Mesodermal cell (in vitro differentiated cells): ENCODE measurements at regions not wholly inside any gene's neighbourhood (a gene's known extent, or its start where the extent isn't known, plus 50 kb on each side); places are given as distances from the start of the nearest gene placed in this dataset.
"Not testable (repeated sequence)": the region's sequence is repeated elsewhere in the genome, so short reads cannot be mapped to it uniquely, and the experiment has no call there.

Source experiments
- H3K27ac ChIP-seq: 2 replicates; pipeline ENCODE4 v1.7.0; 2013; ENCODE audit warnings: mild to moderate bottlenecking, low read depth, low read length, moderate library complexity; ENCODE audit not compliant: severe bottlenecking
- H3K36me3 ChIP-seq: 2 replicates; pipeline ENCODE4 v1.7.1; 2013; ENCODE audit warnings: mild to moderate bottlenecking, low read length, moderate library complexity; ENCODE audit not compliant: control insufficient read depth, insufficient read depth
- H3K4me1 ChIP-seq: one replicate; pipeline ENCODE4 v1.7.1; 2013; ENCODE audit warnings: mild to moderate bottlenecking, low read length; ENCODE audit not compliant: insufficient read depth, control insufficient read depth, poor library complexity, severe bottlenecking
- H3K4me3 ChIP-seq: 2 replicates; pipeline ENCODE4 v1.7.0; 2013; ENCODE audit warnings: low read length, control low read depth, mild to moderate bottlenecking; ENCODE audit not compliant: insufficient read depth, poor library complexity, severe bottlenecking; ENCODE audit errors: extremely low read depth
- H3K9me3 ChIP-seq: 2 replicates; pipeline ENCODE4 v1.7.1; 2013; ENCODE audit warnings: mild to moderate bottlenecking, low read length, moderate library complexity; ENCODE audit not compliant: control insufficient read depth
- WGBS, 2 experiments: methylation state at CpG; one replicate each; pipeline ENCODE4 v1.1.5; 2013; ENCODE audit warnings: missing lambda C conversion rate in 2 of 2; ENCODE audit not compliant: insufficient coverage in 2 of 2; 5-methylcytosine and 5-hydroxymethylcytosine counted together

GRCh38 chr5:82595113-82595512 is 317.0 kb upstream of the RPS23 start:
- Histone ChIP-seq H3K4me1 (no peaks in the 10 kb centered on the region), H3K27ac (no peak overlapping the region), H3K9me3 (no peaks in the 10 kb centered on the region), H3K4me3 (no peak overlapping the region), H3K36me3 (no peaks in the 10 kb centered on the region)
- 80 to 85% methylated on average over 2 of the region's 4 CpGs for WGBS, 2 experiments

GRCh38 chr5:82594097-82594496 is 315.9 kb upstream of the RPS23 start:
- no peak overlapping the region for H3K27ac ChIP-seq
- H3K4me1 ChIP-seq = no peaks in the 10 kb centered on the region
- H3K4me3 ChIP-seq = no peak overlapping the region
- no peaks in the 10 kb centered on the region for H3K9me3 ChIP-seq
- no peaks in the 10 kb centered on the region for H3K36me3 ChIP-seq
- WGBS, 2 experiments = 100% methylated on average over 1 of the region's 1 CpG

- no CpG with 5 or more reads among the region's 1 CpG for WGBS, 2 experiments
- H3K36me3 ChIP-seq = no peaks in the 10 kb centered on the region
- H3K27ac ChIP-seq = no peak overlapping the region
- H3K4me3 ChIP-seq = no peak overlapping the region
- H3K9me3 ChIP-seq = no peaks in the 10 kb centered on the region
- no peaks in the 10 kb centered on the region for H3K4me1 ChIP-seq
Observed at GRCh38 chr5:82593481-82593880, 315.3 kb upstream of the RPS23 start.

- no peaks in the 10 kb centered on the region for H3K4me1 ChIP-seq
- no peak overlapping the region for H3K4me3 ChIP-seq
- H3K36me3 ChIP-seq = no peaks in the 10 kb centered on the region
- no peak overlapping the region for H3K27ac ChIP-seq
- no peaks in the 10 kb centered on the region for H3K9me3 ChIP-seq
Observed at GRCh38 chr5:82591021-82591515, 312.9 kb upstream of the RPS23 start.

GRCh38 chr5:82590112-82590511 is 312.0 kb upstream of the RPS23 start:
- H3K9me3 ChIP-seq = no peaks in the 10 kb centered on the region
- no peak overlapping the region for H3K27ac ChIP-seq
- no peaks in the 10 kb centered on the region for H3K36me3 ChIP-seq
- no CpG with 5 or more reads among the region's 1 CpG for WGBS, 2 experiments
- no peaks in the 10 kb centered on the region for H3K4me1 ChIP-seq
- H3K4me3 ChIP-seq = no peak overlapping the region

GRCh38 chr5:82586661-82587310 is 308.6 kb upstream of the RPS23 start:
- Histone ChIP-seq H3K9me3 (no peaks in the 10 kb centered on the region), H3K27ac (no peak overlapping the region), H3K4me3 (no peak overlapping the region), H3K36me3 (no peaks in the 10 kb centered on the region), H3K4me1 (no peaks in the 10 kb centered on the region)
- 100% methylated on average over 1 of the region's 3 CpGs; no CpG with 5 or more reads in 1 of the 2 experiments for WGBS, 2 experiments

- no peak overlapping the region for H3K4me3 ChIP-seq
- no peaks in the 10 kb centered on the region for H3K9me3 ChIP-seq
- no peaks in the 10 kb centered on the region for H3K4me1 ChIP-seq
- no peaks in the 10 kb centered on the region for H3K36me3 ChIP-seq
- no peak overlapping the region for H3K27ac ChIP-seq
- WGBS, 2 experiments = 100% methylated on average over 2 of the region's 2 CpGs; no CpG with 5 or more reads in 1 of the 2 experiments
Observed at GRCh38 chr5:82586181-82586580, 308.0 kb upstream of the RPS23 start.

GRCh38 chr5:82584631-82585030 is 306.5 kb upstream of the RPS23 start:
- Histone ChIP-seq H3K36me3 (no peaks in the 10 kb centered on the region), H3K4me3 (no peak overlapping the region), H3K4me1 (no peaks in the 10 kb centered on the region), H3K9me3 (no peaks in the 10 kb centered on the region), H3K27ac (no peak overlapping the region)
- WGBS, 2 experiments = 78% methylated on average over 4 of the region's 4 CpGs; no CpG with 5 or more reads in 1 of the 2 experiments

- H3K4me1 ChIP-seq, H3K9me3 ChIP-seq, H3K4me3 ChIP-seq, H3K36me3 ChIP-seq, H3K27ac ChIP-seq: not testable (repeated sequence)
- WGBS, 2 experiments = 93 to 100% methylated on average over 5 of the region's 6 CpGs
Observed at GRCh38 chr5:82583331-82583730, 305.2 kb upstream of the RPS23 start.

GRCh38 chr5:82564963-82565362 is 286.8 kb upstream of the RPS23 start:
- no peak overlapping the region for H3K4me3 ChIP-seq
- no peaks in the 10 kb centered on the region for H3K9me3 ChIP-seq
- H3K27ac ChIP-seq = no peak overlapping the region
- no peaks in the 10 kb centered on the region for H3K36me3 ChIP-seq
- WGBS, 2 experiments = 100% methylated on average over 1 of the region's 1 CpG; no CpG with 5 or more reads in 1 of the 2 experiments
- H3K4me1 ChIP-seq = no peaks in the 10 kb centered on the region

- Histone ChIP-seq H3K36me3 (no peaks in the 10 kb centered on the region), H3K4me1 (no peaks in the 10 kb centered on the region), H3K9me3 (no peaks in the 10 kb centered on the region), H3K27ac (no peak overlapping the region), H3K4me3 (no peak overlapping the region)
Observed at GRCh38 chr5:82563745-82564144, 285.6 kb upstream of the RPS23 start.
